SK-N-MC (cell line): ENCODE measurements at regions not wholly inside any gene's neighbourhood (a gene's known extent, or its start where the extent isn't known, plus 50 kb on each side); places are given as distances from the start of the nearest gene placed in this dataset.

Experiments
- EZH2 ChIP-seq: fragments of 200-600 bp; sonication (generic); IDR thresholded peaks from one replicate; pipeline ENCODE4 v1.6.1; 2017; ENCODE audit warnings: antibody characterized with exemption
- FOXP2 ChIP-seq: optimal IDR thresholded peaks from 2 replicates; pipeline ENCODE3; 2011; ENCODE audit warnings: mild to moderate bottlenecking, moderate library complexity; ENCODE audit not compliant: insufficient read depth; ENCODE audit errors: extremely low read length, control extremely low read depth
- POLR2AphosphoS5 ChIP-seq: IDR thresholded peaks from 2 replicates; pipeline ENCODE4 v1.6.1; 2012; ENCODE audit warnings: mild to moderate bottlenecking, low read depth, low read length, borderline replicate concordance

DNA sequence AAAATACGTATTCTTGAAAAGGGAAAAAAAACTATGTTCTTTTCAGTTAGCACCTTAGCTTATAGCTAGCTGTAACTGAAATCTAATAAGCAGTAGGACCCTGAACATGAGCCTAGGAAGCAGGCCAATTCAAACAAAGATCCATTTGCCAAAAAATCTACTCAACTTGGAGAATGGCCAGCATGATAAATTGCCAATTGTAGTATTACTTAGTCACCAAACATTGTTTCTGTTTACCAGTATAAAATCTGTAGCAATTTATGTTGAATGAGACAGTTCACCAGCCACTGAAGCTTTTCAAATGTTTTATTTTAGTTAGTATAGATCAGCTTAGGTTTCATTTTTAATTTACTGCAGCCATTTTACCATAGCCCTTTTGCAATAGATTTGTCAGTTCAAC lies 323.6 kb upstream of the DIPK2B start:
- TF ChIP-seq EZH2 (no peak), POLR2AphosphoS5 (no peak), FOXP2 (no peak)
